SH-SY5Y (cell line): ENCODE measurements at regions not wholly inside any gene's neighbourhood (a gene's known extent, or its start where the extent isn't known, plus 50 kb on each side); places are given as distances from the start of the nearest gene placed in this dataset.

ENCODE experiments used
- GATA2 ChIP-seq: IDR thresholded peaks from 2 replicates; pipeline ENCODE4 v1.6.1; 2011; ENCODE audit warnings: mild to moderate bottlenecking, low read depth, low read length
- GATA3 ChIP-seq: IDR thresholded peaks from 2 replicates; pipeline ENCODE4 v1.6.1; 2011; ENCODE audit warnings: low read depth, mild to moderate bottlenecking, low read length, moderate library complexity

DNA sequence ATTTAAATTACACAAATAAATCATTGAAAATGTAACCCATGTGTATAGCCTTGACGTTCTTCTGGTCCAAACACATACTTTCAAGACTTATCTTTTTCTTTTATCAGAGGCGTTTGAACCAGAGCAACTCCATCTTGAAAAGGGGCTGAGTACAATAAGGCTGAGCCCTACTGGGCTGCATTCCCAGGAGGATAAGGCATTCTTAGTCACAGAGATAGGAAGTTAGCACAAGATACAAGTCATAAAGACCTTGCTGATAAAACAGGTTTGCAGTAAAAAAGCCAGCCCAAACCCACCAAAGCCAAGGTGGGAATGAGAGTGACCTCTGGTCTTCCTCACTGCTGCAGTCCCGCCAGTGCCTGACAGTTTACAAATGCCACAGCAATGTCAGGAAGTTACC is 101.0 kb upstream of the IGSF10 start:
- TF ChIP-seq GATA2 (no peak), GATA3 (no peak)
